Body of pancreas (tissue), 4 donors: ENCODE measurements at regions not wholly inside any gene's neighbourhood (a gene's known extent, or its start where the extent isn't known, plus 50 kb on each side); places are given as distances from the start of the nearest gene placed in this dataset.

Experiments
- POLR2A ChIP-seq, 3 donors: fragments of 450-650 bp; IDR thresholded peaks; one replicate each; pipeline ENCODE4 v1.6.1; 2016; ENCODE audit warnings: antibody characterized with exemption in 3 of 3, mild to moderate bottlenecking in 2 of 3
- TF ChIP-seq, protein P1 (sequence below), 7 experiments: fragments of 450-650 bp in 4 of 7; fragments of 200-600 bp in 3 of 7; sonication (generic) in 3 of 7; IDR thresholded peaks; one replicate each; pipeline ENCODE4 v1.5.1; 2016 to 2019; ENCODE audit warnings: antibody characterized with exemption in 7 of 7

GRCh38 chr12:13769273-13769672 lies 212.1 kb downstream of the GRIN2B start:
- TF ChIP-seq, protein P1, sequence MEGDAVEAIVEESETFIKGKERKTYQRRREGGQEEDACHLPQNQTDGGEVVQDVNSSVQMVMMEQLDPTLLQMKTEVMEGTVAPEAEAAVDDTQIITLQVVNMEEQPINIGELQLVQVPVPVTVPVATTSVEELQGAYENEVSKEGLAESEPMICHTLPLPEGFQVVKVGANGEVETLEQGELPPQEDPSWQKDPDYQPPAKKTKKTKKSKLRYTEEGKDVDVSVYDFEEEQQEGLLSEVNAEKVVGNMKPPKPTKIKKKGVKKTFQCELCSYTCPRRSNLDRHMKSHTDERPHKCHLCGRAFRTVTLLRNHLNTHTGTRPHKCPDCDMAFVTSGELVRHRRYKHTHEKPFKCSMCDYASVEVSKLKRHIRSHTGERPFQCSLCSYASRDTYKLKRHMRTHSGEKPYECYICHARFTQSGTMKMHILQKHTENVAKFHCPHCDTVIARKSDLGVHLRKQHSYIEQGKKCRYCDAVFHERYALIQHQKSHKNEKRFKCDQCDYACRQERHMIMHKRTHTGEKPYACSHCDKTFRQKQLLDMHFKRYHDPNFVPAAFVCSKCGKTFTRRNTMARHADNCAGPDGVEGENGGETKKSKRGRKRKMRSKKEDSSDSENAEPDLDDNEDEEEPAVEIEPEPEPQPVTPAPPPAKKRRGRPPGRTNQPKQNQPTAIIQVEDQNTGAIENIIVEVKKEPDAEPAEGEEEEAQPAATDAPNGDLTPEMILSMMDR (IDR thresholded peaks at IDR 0.05), result no peak
- no peak for TF ChIP-seq POLR2A (IDR thresholded peaks at IDR 0.05)
